SK-N-SH (cell line): ENCODE measurements at regions not wholly inside any gene's neighbourhood (a gene's known extent, or its start where the extent isn't known, plus 50 kb on each side); places are given as distances from the start of the nearest gene placed in this dataset.

Experiments used
- CTCF ChIA-PET: fragments of 300-600, 350-600 bp; formaldehyde crosslinking; extraction: SDS; loops from one replicate; lab custom pipeline; 2021; lab: Yijun Ruan, JAX
- POLR2A ChIA-PET: fragments of 350-600 bp; sonication (Branson Sonifier 250); formaldehyde crosslinking; extraction: SDS; loops from one replicate; lab custom pipeline; 2020; ENCODE audit warnings: antibody characterized with exemption, inconsistent platforms; lab: Yijun Ruan, JAX
- DNase-seq: peaks from one replicate; pipeline ENCODE4 v3.0.0; 2012
- H2AFZ ChIP-seq: fragments of 200-600 bp; sonication (generic); 2 replicates; pipeline ENCODE4 v1.8.1; 2016; ENCODE audit warnings: antibody characterized with exemption, mild to moderate bottlenecking, low read depth
- H3F3A ChIP-seq: fragments of 200-600 bp; sonication (generic); replicated peaks from 2 replicates; pipeline ENCODE3; 2016; ENCODE audit warnings: antibody characterized with exemption, mild to moderate bottlenecking; ENCODE audit not compliant: insufficient read depth
- H3K27ac ChIP-seq, 2 experiments: fragments of 200-500 bp in 1 of 2; fragments of 200-600 bp in 1 of 2; sonication (Bioruptor generic) in 1 of 2; sonication (generic), shearing (Covaris generic) in 1 of 2; 2 replicates each; pipeline versions ENCODE4 v1.5.1 to v1.6.1; 2014 to 2016; ENCODE audit warnings: low read depth in 2 of 2, inconsistent platforms in 1 of 2, low read length in 1 of 2, mild to moderate bottlenecking in 1 of 2, mixed read lengths in 1 of 2
- H3K27me3 ChIP-seq: fragments of 200-600 bp; sonication (generic), shearing (Covaris generic); 2 replicates; pipeline ENCODE4 v1.6.1; 2016; ENCODE audit warnings: mixed run types; ENCODE audit not compliant: insufficient read depth
- H3K36me3 ChIP-seq, 2 experiments: fragments of 200-500 bp in 1 of 2; fragments of 200-600 bp in 1 of 2; sonication (Bioruptor generic) in 1 of 2; sonication (generic) in 1 of 2; replicated peaks in 1 of 2; 2 replicates each; pipeline versions ENCODE3 to v1.5.1; 2014 to 2016; ENCODE audit warnings: low read length in 1 of 2, mild to moderate bottlenecking in 1 of 2; ENCODE audit not compliant: insufficient read depth in 2 of 2, control insufficient read depth in 1 of 2
- H3K4me1 ChIP-seq, 2 experiments: fragments of 200-500 bp in 1 of 2; fragments of 200-600 bp in 1 of 2; sonication (Bioruptor generic) in 1 of 2; sonication (generic), shearing (Covaris generic) in 1 of 2; 2 replicates each; pipeline versions ENCODE4 v1.5.1 to v1.6.1; 2014 to 2016; ENCODE audit warnings: low read depth in 1 of 2, low read length in 1 of 2, mixed run types in 1 of 2; ENCODE audit not compliant: insufficient read depth in 2 of 2, control insufficient read depth in 1 of 2
- H3K4me2 ChIP-seq: fragments of 200-600 bp; sonication (generic), shearing (Covaris generic); 2 replicates; pipeline ENCODE4 v1.6.1; 2017; ENCODE audit warnings: mixed run types
- H3K4me3 ChIP-seq, 2 experiments: fragments of 200-500 bp in 1 of 2; fragments of 200-600 bp in 1 of 2; sonication (Bioruptor generic) in 1 of 2; sonication (generic), shearing (Covaris generic) in 1 of 2; 2 replicates each; pipeline versions ENCODE4 v1.5.1 to v1.8.1; 2014 to 2016; ENCODE audit warnings: low read depth in 2 of 2, inconsistent platforms in 1 of 2, low read length in 1 of 2, mild to moderate bottlenecking in 1 of 2, mixed read lengths in 1 of 2, moderate library complexity in 1 of 2
- H3K79me2 ChIP-seq: fragments of 200-600 bp; sonication (generic); 2 replicates; pipeline ENCODE4 v1.8.1; 2017; ENCODE audit warnings: mild to moderate bottlenecking; ENCODE audit not compliant: insufficient read depth
- H3K9ac ChIP-seq: fragments of 200-600 bp; sonication (generic); 2 replicates; pipeline ENCODE4 v1.6.1; 2017; ENCODE audit warnings: mixed run types
- H3K9me2 ChIP-seq: fragments of 200-600 bp; sonication (generic); 2 replicates; pipeline ENCODE4 v1.6.1; 2017; ENCODE audit warnings: mixed run types
- H3K9me3 ChIP-seq: fragments of 200-600 bp; sonication (generic); 2 replicates; pipeline ENCODE4 v1.6.1; 2017; ENCODE audit warnings: mixed run types, mild to moderate bottlenecking, moderate library complexity
- H4K20me1 ChIP-seq: fragments of 200-600 bp; sonication (generic); 2 replicates; pipeline ENCODE4 v1.6.1; 2017; ENCODE audit warnings: mild to moderate bottlenecking, mixed run types; ENCODE audit not compliant: insufficient read depth
- CHD2 ChIP-seq: fragments of 150-350 bp; IDR thresholded peaks from 2 replicates; pipeline ENCODE4 v1.6.1; 2018; ENCODE audit warnings: low read length; ENCODE audit not compliant: partially characterized antibody
- ELF1 ChIP-seq: IDR thresholded peaks from 2 replicates; pipeline ENCODE4 v1.4.0; 2012
- EP300 ChIP-seq, 2 experiments: IDR thresholded peaks; 2 replicates each; pipeline versions ENCODE4 v1.4.0 to v1.6.1; 2012; ENCODE audit warnings: borderline replicate concordance in 1 of 2, low read depth in 1 of 2, low read length in 1 of 2
- FOXJ3 ChIP-seq: sonication (generic); formaldehyde crosslinking; IDR thresholded peaks from 2 replicates; pipeline ENCODE4 v1.5.1; 2020; ENCODE audit warnings: mild to moderate bottlenecking, missing genetic modification reagents
- FOXM1 ChIP-seq: IDR thresholded peaks from 2 replicates; pipeline ENCODE4 v1.4.0; 2012; ENCODE audit warnings: low read depth, mild to moderate bottlenecking
- GABPA ChIP-seq: IDR thresholded peaks from 2 replicates; pipeline ENCODE4 v1.4.0; 2012; ENCODE audit warnings: low read depth, mild to moderate bottlenecking
- JUND ChIP-seq: IDR thresholded peaks from 2 replicates; pipeline ENCODE4 v1.4.0; 2012
- MEF2A ChIP-seq: IDR thresholded peaks from 2 replicates; pipeline ENCODE4 v1.4.0; 2012; ENCODE audit warnings: low read depth, borderline replicate concordance
- NFIC ChIP-seq: IDR thresholded peaks from 2 replicates; pipeline ENCODE4 v1.4.0; 2012; ENCODE audit warnings: borderline replicate concordance
- RCOR1 ChIP-seq: fragments of 150-350 bp; IDR thresholded peaks from 2 replicates; pipeline ENCODE4 v1.6.1; 2017; ENCODE audit warnings: antibody characterized with exemption, low read length
- SIN3A ChIP-seq: IDR thresholded peaks from 2 replicates; pipeline ENCODE4 v1.6.1; 2012; ENCODE audit warnings: low read depth, mild to moderate bottlenecking, low read length, moderate library complexity, borderline replicate concordance
- SMC3 ChIP-seq: IDR thresholded peaks from 2 replicates; pipeline ENCODE4 v1.6.1; 2012; ENCODE audit warnings: low read depth, low read length, improper control_type of control experiment
- TAF1 ChIP-seq: IDR thresholded peaks from 2 replicates; pipeline ENCODE4 v1.6.1; 2012; ENCODE audit warnings: low read depth, mild to moderate bottlenecking, low read length, moderate library complexity, borderline replicate concordance
- TCF12 ChIP-seq: IDR thresholded peaks from 2 replicates; pipeline ENCODE4 v1.4.0; 2012
- USF2 ChIP-seq: fragments of 150-350 bp; IDR thresholded peaks from 2 replicates; pipeline ENCODE4 v1.6.1; 2017; ENCODE audit warnings: antibody characterized with exemption, low read length, low read depth, borderline replicate concordance
- YY1 ChIP-seq: IDR thresholded peaks from 2 replicates; pipeline ENCODE4 v1.4.0; 2012; ENCODE audit warnings: low read depth, mild to moderate bottlenecking
- WGBS: methylation state at CpG from one replicate; pipeline ENCODE4 v1.1.6; 2017; ENCODE audit warnings: low lambda C conversion rate; 5-methylcytosine and 5-hydroxymethylcytosine counted together
- TF ChIP-seq, protein P1 (sequence below): fragments of 200-600 bp; sonication (generic); IDR thresholded peaks from 2 replicates; pipeline ENCODE4 v1.6.1; 2017; ENCODE audit warnings: antibody characterized with exemption, mild to moderate bottlenecking, moderate library complexity
- TF ChIP-seq, protein P2 (sequence below): IDR thresholded peaks from 2 replicates; pipeline ENCODE4 v1.4.0; 2012; ENCODE audit warnings: low read depth, borderline replicate concordance

- Histone ChIP-seq H3K9me3 (no peaks in the 10 kb centered on the region), H3K9ac (no peak overlapping the region), H3K4me3 (no peak overlapping the region), H3K9me2 (no peaks in the 10 kb centered on the region), H3K4me1 (no peaks in the 10 kb centered on the region), H3F3A (no peaks in the 10 kb centered on the region), H4K20me1 (no peaks in the 10 kb centered on the region), H3K79me2 (no peaks in the 10 kb centered on the region), H3K27ac (no peak overlapping the region), H3K27me3 (no peaks in the 10 kb centered on the region), H2AFZ (no peak overlapping the region), H3K36me3 (no peaks in the 10 kb centered on the region), H3K4me2 (no peak overlapping the region)
- WGBS = 2% methylated on average over 4 of the region's 4 CpGs
- ChIA-PET CTCF (interaction anchor here (1.4 kb wide), 1 partner anchor 26 kb away, joined by 4 read pairs; no protein-coding TSS in a partner anchor), POLR2A (no interaction called here)
- DNase-seq = no peak
- TF ChIP-seq USF2 = no peak
- TF ChIP-seq GABPA = no peak
- TF ChIP-seq NFIC = no peak
- no peak for TF ChIP-seq RCOR1
- no peak for TF ChIP-seq JUND
- TF ChIP-seq YY1 = no peak
- TF ChIP-seq ELF1 = no peak
Observed at GRCh38 chr2:82317012-82317411, 2012.5 kb upstream of the LRRTM1 start.

- H3K4me1 ChIP-seq = no peaks in the 10 kb centered on the region
- H3K79me2 ChIP-seq = no peaks in the 10 kb centered on the region
- DNase-seq = no peak
- ChIA-PET CTCF (interaction anchor here (1.4 kb wide), 1 partner anchor 26 kb away, joined by 4 read pairs; no protein-coding TSS in a partner anchor), POLR2A (no interaction called here)
- no peaks in the 10 kb centered on the region for H3K27me3 ChIP-seq
- H3F3A ChIP-seq = no peaks in the 10 kb centered on the region
- H3K9ac ChIP-seq = no peak overlapping the region
- no peak overlapping the region for H3K27ac ChIP-seq
- H3K36me3 ChIP-seq = no peaks in the 10 kb centered on the region
- H3K9me3 ChIP-seq = no peaks in the 10 kb centered on the region
- H2AFZ ChIP-seq = no peak overlapping the region
- H3K4me2 ChIP-seq = no peak overlapping the region
- WGBS = 0% methylated on average over 1 of the region's 1 CpG
- no peaks in the 10 kb centered on the region for H4K20me1 ChIP-seq
- no peaks in the 10 kb centered on the region for H3K9me2 ChIP-seq
- TF ChIP-seq, protein P1, sequence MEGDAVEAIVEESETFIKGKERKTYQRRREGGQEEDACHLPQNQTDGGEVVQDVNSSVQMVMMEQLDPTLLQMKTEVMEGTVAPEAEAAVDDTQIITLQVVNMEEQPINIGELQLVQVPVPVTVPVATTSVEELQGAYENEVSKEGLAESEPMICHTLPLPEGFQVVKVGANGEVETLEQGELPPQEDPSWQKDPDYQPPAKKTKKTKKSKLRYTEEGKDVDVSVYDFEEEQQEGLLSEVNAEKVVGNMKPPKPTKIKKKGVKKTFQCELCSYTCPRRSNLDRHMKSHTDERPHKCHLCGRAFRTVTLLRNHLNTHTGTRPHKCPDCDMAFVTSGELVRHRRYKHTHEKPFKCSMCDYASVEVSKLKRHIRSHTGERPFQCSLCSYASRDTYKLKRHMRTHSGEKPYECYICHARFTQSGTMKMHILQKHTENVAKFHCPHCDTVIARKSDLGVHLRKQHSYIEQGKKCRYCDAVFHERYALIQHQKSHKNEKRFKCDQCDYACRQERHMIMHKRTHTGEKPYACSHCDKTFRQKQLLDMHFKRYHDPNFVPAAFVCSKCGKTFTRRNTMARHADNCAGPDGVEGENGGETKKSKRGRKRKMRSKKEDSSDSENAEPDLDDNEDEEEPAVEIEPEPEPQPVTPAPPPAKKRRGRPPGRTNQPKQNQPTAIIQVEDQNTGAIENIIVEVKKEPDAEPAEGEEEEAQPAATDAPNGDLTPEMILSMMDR = no peak
- TF ChIP-seq USF2 = no peak
- no peak for TF ChIP-seq RCOR1
- no peak for TF ChIP-seq SMC3
- no peak for TF ChIP-seq CHD2
- TF ChIP-seq TCF12 = no peak
- TF ChIP-seq EP300 (IDR thresholded peaks at IDR 0.05; ENCODE audit: borderline replicate concordance in 1 of 2, low read depth in 1 of 2, low read length in 1 of 2) = no peak
- TF ChIP-seq FOXM1 = no peak
- TF ChIP-seq SIN3A = no peak
- TF ChIP-seq, protein P2, sequence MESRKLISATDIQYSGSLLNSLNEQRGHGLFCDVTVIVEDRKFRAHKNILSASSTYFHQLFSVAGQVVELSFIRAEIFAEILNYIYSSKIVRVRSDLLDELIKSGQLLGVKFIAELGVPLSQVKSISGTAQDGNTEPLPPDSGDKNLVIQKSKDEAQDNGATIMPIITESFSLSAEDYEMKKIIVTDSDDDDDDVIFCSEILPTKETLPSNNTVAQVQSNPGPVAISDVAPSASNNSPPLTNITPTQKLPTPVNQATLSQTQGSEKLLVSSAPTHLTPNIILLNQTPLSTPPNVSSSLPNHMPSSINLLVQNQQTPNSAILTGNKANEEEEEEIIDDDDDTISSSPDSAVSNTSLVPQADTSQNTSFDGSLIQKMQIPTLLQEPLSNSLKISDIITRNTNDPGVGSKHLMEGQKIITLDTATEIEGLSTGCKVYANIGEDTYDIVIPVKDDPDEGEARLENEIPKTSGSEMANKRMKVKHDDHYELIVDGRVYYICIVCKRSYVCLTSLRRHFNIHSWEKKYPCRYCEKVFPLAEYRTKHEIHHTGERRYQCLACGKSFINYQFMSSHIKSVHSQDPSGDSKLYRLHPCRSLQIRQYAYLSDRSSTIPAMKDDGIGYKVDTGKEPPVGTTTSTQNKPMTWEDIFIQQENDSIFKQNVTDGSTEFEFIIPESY = no peak
- TF ChIP-seq MEF2A = no peak
- no peak for TF ChIP-seq FOXJ3 (CRISPR knock-in tag)
- no peak for TF ChIP-seq TAF1
- H3K4me3 ChIP-seq = no peak overlapping the region
Observed at GRCh38 chr2:82316586-82316985, 2012.0 kb upstream of the LRRTM1 start.
